SH-SY5Y (cell line): ENCODE measurements at regions not wholly inside any gene's neighbourhood (a gene's known extent, or its start where the extent isn't known, plus 50 kb on each side); places are given as distances from the start of the nearest gene placed in this dataset.

Source experiments
- GATA2 ChIP-seq: IDR thresholded peaks from 2 replicates; pipeline ENCODE4 v1.6.1; 2011; ENCODE audit warnings: mild to moderate bottlenecking, low read depth, low read length
- GATA3 ChIP-seq: IDR thresholded peaks from 2 replicates; pipeline ENCODE4 v1.6.1; 2011; ENCODE audit warnings: low read depth, mild to moderate bottlenecking, low read length, moderate library complexity

GRCh38 chr16:86379505-86379846 lies 130.9 kb upstream of the FOXF1 start:
- TF ChIP-seq GATA2, result no peak
- TF ChIP-seq GATA3, result no peak
